ENCODE measurements at regions not wholly inside any gene's neighbourhood (a gene's known extent, or its start where the extent isn't known, plus 50 kb on each side); places are given as distances from the start of the nearest gene placed in this dataset.

- TF ChIP-seq CTCF (IDR thresholded peaks at IDR 0.05): no peak
- H3K4me3 ChIP-seq: no peak overlapping the region
- no peak overlapping the region for H3K9ac ChIP-seq (ENCODE audit: low read depth in 2 of 2, low read length in 2 of 2)
- H3K4me1 ChIP-seq: no peaks in the 10 kb centered on the region
- intact Hi-C loops (cut with DNase I): no loop called here
- H3K9me3 ChIP-seq: no peaks in the 10 kb centered on the region
- H3K27ac ChIP-seq: no peak overlapping the region
- DNase-seq: no peak
- H3K27me3 ChIP-seq: no peaks in the 10 kb centered on the region
- H3K36me3 ChIP-seq: no peaks in the 10 kb centered on the region
Observed at GRCh38 chr3:166362698-166363097, 525.5 kb upstream of the BCHE start.

- Histone ChIP-seq H3K4me3 (no peak overlapping the region), H3K27me3 (no peaks in the 10 kb centered on the region), H3K36me3 (no peaks in the 10 kb centered on the region), H3K4me1 (no peaks in the 10 kb centered on the region), H3K27ac (no peak overlapping the region), H3K9ac (ENCODE audit: low read depth in 2 of 2, low read length in 2 of 2) (no peak overlapping the region), H3K9me3 (no peaks in the 10 kb centered on the region)
- intact Hi-C loops (cut with DNase I): no loop called here
- DNase-seq: no peak
- no peak for TF ChIP-seq CTCF (IDR thresholded peaks at IDR 0.05)
Observed at GRCh38 chr3:166360720-166361119, 523.5 kb upstream of the BCHE start.

GRCh38 chr3:166351461-166351860 is 514.2 kb upstream of the BCHE start:
- Histone ChIP-seq H3K4me1 (no peaks in the 10 kb centered on the region), H3K9ac (ENCODE audit: low read depth in 2 of 2, low read length in 2 of 2) (no peak overlapping the region), H3K27ac (no peak overlapping the region), H3K36me3 (no peaks in the 10 kb centered on the region), H3K27me3 (no peaks in the 10 kb centered on the region), H3K4me3 (no peak overlapping the region), H3K9me3 (no peaks in the 10 kb centered on the region)
- intact Hi-C loops (cut with DNase I): no loop called here
- TF ChIP-seq CTCF (IDR thresholded peaks at IDR 0.05): no peak
- DNase-seq: no peak

- intact Hi-C loops (cut with DNase I): no loop called here
Observed at GRCh38 chr3:166340604-166341266, 503.5 kb upstream of the BCHE start.

GRCh38 chr3:166324401-166324800 is 487.2 kb upstream of the BCHE start:
- no peak overlapping the region for H3K4me3 ChIP-seq
- no peak overlapping the region for H3K9ac ChIP-seq (ENCODE audit: low read depth in 2 of 2, low read length in 2 of 2)
- no peaks in the 10 kb centered on the region for H3K27me3 ChIP-seq
- no peaks in the 10 kb centered on the region for H3K9me3 ChIP-seq
- H3K36me3 ChIP-seq: no peaks in the 10 kb centered on the region
- H3K27ac ChIP-seq: no peak overlapping the region
- TF ChIP-seq CTCF (IDR thresholded peaks at IDR 0.05): no peak
- no peak for DNase-seq
- intact Hi-C loops (cut with DNase I): no loop called here
- H3K4me1 ChIP-seq: no peaks in the 10 kb centered on the region

More at GRCh38 chr3:166340604-166341266, 503.5 kb upstream of the BCHE start:
- Histone ChIP-seq H3K27me3 (no peaks in the 10 kb centered on the region), H3K9me3 (no peaks in the 10 kb centered on the region), H3K4me3 (no peak overlapping the region), H3K4me1 (no peaks in the 10 kb centered on the region), H3K36me3 (no peaks in the 10 kb centered on the region), H3K27ac (no peak overlapping the region), H3K9ac (ENCODE audit: low read depth in 2 of 2, low read length in 2 of 2) (no peak overlapping the region)
- no peak for TF ChIP-seq CTCF (IDR thresholded peaks at IDR 0.05)
- DNase-seq: no peak
